IgD-negative memory B cell (primary cell): ENCODE measurements at regions not wholly inside any gene's neighbourhood (a gene's known extent, or its start where the extent isn't known, plus 50 kb on each side); places are given as distances from the start of the nearest gene placed in this dataset.

ENCODE experiments used
- H3K27ac Mint-ChIP-seq, 3 donors: one replicate each; pipeline ENCODE4 v1.8.0; 2020 to 2022; ENCODE audit warnings: mild to moderate bottlenecking in 3 of 3, mixed read lengths in 3 of 3, moderate library complexity in 1 of 3
- H3K27me3 Mint-ChIP-seq: one replicate; pipeline ENCODE4 v1.8.0; 2021; ENCODE audit warnings: mixed read lengths
- H3K36me3 Mint-ChIP-seq: one replicate; pipeline ENCODE4 v1.8.0; 2020; ENCODE audit warnings: mild to moderate bottlenecking, mixed read lengths
- H3K4me1 Mint-ChIP-seq, 3 donors: one replicate each; pipeline ENCODE4 v1.8.0; 2020 to 2022; ENCODE audit warnings: mixed read lengths in 3 of 3, mild to moderate bottlenecking in 1 of 3
- H3K4me3 Mint-ChIP-seq, 4 donors: one replicate each; pipeline ENCODE4 v1.8.0; 2020 to 2022; ENCODE audit warnings: mild to moderate bottlenecking in 4 of 4, mixed read lengths in 4 of 4, moderate library complexity in 3 of 4
- H3K9me3 Mint-ChIP-seq, 3 donors: one replicate each; pipeline ENCODE4 v1.8.0; 2020 to 2021; ENCODE audit warnings: mixed read lengths in 3 of 3, mild to moderate bottlenecking in 1 of 3

- H3K4me1 Mint-ChIP-seq, result no peaks in the 10 kb centered on the region
- H3K27me3 Mint-ChIP-seq, result peaks cover 3% of the 10 kb centered on the region
- no peaks in the 10 kb centered on the region for H3K36me3 Mint-ChIP-seq
- H3K4me3 Mint-ChIP-seq, result no peak overlapping the region
- H3K27ac Mint-ChIP-seq, result no peak overlapping the region
- H3K9me3 Mint-ChIP-seq, result peaks cover 0 to 3% (median 2%) of the 10 kb centered on the region in 3 donors
These were observed 279.5 kb downstream of the DUSP10 start for GRCh38 chr1:221462345-221462744.

GRCh38 chr1:221468546-221468945 lies 273.3 kb downstream of the DUSP10 start:
- Mint-ChIP-seq H3K27ac (no peak overlapping the region), H3K36me3 (no peaks in the 10 kb centered on the region), H3K27me3 (peaks cover 22% of the 10 kb centered on the region), H3K4me3 (no peak overlapping the region), H3K4me1 (no peaks in the 10 kb centered on the region), H3K9me3 (peaks cover 2 to 13% (median 8%) of the 10 kb centered on the region in 3 donors)

GRCh38 chr1:221469476-221469875 lies 272.4 kb downstream of the DUSP10 start:
- Mint-ChIP-seq H3K27me3 (peaks cover 22% of the 10 kb centered on the region), H3K9me3 (peaks cover 2 to 13% (median 8%) of the 10 kb centered on the region in 3 donors), H3K27ac (no peak overlapping the region)

GRCh38 chr1:221470000-221470698 lies 271.7 kb downstream of the DUSP10 start:
- Mint-ChIP-seq H3K27me3 (peaks cover 22% of the 10 kb centered on the region), H3K4me3 (no peak overlapping the region), H3K4me1 (no peaks in the 10 kb centered on the region), H3K36me3 (no peaks in the 10 kb centered on the region), H3K9me3 (peaks cover 2 to 13% (median 8%) of the 10 kb centered on the region in 3 donors), H3K27ac (no peak overlapping the region)

More at GRCh38 chr1:221469476-221469875, 272.4 kb downstream of the DUSP10 start:
- Mint-ChIP-seq H3K4me3 (no peak overlapping the region), H3K36me3 (no peaks in the 10 kb centered on the region), H3K4me1 (no peaks in the 10 kb centered on the region)

GRCh38 chr1:221473411-221473810 lies 268.5 kb downstream of the DUSP10 start:
- peaks cover 0 to 3% (median 0%) of the 10 kb centered on the region in 3 donors for H3K9me3 Mint-ChIP-seq
- peaks cover 18% of the 10 kb centered on the region for H3K27me3 Mint-ChIP-seq
- H3K4me1 Mint-ChIP-seq, result no peaks in the 10 kb centered on the region
- no peak overlapping the region for H3K4me3 Mint-ChIP-seq
- no peaks in the 10 kb centered on the region for H3K36me3 Mint-ChIP-seq
- no peak overlapping the region for H3K27ac Mint-ChIP-seq

GRCh38 chr1:221477252-221477651 lies 264.6 kb downstream of the DUSP10 start:
- no peaks in the 10 kb centered on the region for H3K9me3 Mint-ChIP-seq

GRCh38 chr1:221478050-221478949 lies 263.6 kb downstream of the DUSP10 start:
- no peak overlapping the region for H3K27ac Mint-ChIP-seq
- H3K27me3 Mint-ChIP-seq, result peaks cover 6% of the 10 kb centered on the region
- no peaks in the 10 kb centered on the region for H3K9me3 Mint-ChIP-seq
- H3K4me3 Mint-ChIP-seq, result no peak overlapping the region
- no peaks in the 10 kb centered on the region for H3K4me1 Mint-ChIP-seq
- H3K36me3 Mint-ChIP-seq, result peaks cover 2% of the 10 kb centered on the region

More at GRCh38 chr1:221477252-221477651, 264.6 kb downstream of the DUSP10 start:
- H3K4me1 Mint-ChIP-seq, result no peaks in the 10 kb centered on the region
- peaks cover 9% of the 10 kb centered on the region for H3K27me3 Mint-ChIP-seq
- H3K36me3 Mint-ChIP-seq, result peaks cover 2% of the 10 kb centered on the region
- H3K27ac Mint-ChIP-seq, result no peak overlapping the region
- no peak overlapping the region for H3K4me3 Mint-ChIP-seq

GRCh38 chr1:221487781-221488524 lies 253.9 kb downstream of the DUSP10 start:
- Mint-ChIP-seq H3K27me3 (no peaks in the 10 kb centered on the region), H3K4me3 (no peak overlapping the region), H3K4me1 (no peaks in the 10 kb centered on the region), H3K36me3 (no peaks in the 10 kb centered on the region), H3K27ac (no peak overlapping the region), H3K9me3 (peaks cover 0 to 2% (median 0%) of the 10 kb centered on the region in 3 donors)

- H3K4me3 Mint-ChIP-seq, result no peak overlapping the region
These were observed 253.3 kb downstream of the DUSP10 start for GRCh38 chr1:221488550-221488949.

GRCh38 chr1:221494670-221495069 lies 247.2 kb downstream of the DUSP10 start:
- Mint-ChIP-seq H3K36me3 (no peaks in the 10 kb centered on the region), H3K27me3 (no peaks in the 10 kb centered on the region), H3K27ac (no peak overlapping the region), H3K4me1 (no peaks in the 10 kb centered on the region), H3K9me3 (peaks cover 0 to 2% (median 0%) of the 10 kb centered on the region in 3 donors), H3K4me3 (no peak overlapping the region)

More at GRCh38 chr1:221488550-221488949, 253.3 kb downstream of the DUSP10 start:
- H3K27ac Mint-ChIP-seq, result no peak overlapping the region
- no peaks in the 10 kb centered on the region for H3K27me3 Mint-ChIP-seq
- H3K4me1 Mint-ChIP-seq, result no peaks in the 10 kb centered on the region
- peaks cover 0 to 2% (median 0%) of the 10 kb centered on the region in 3 donors for H3K9me3 Mint-ChIP-seq
- H3K36me3 Mint-ChIP-seq, result no peaks in the 10 kb centered on the region

GRCh38 chr1:221497046-221497445 lies 244.8 kb downstream of the DUSP10 start:
- H3K36me3 Mint-ChIP-seq, result no peaks in the 10 kb centered on the region
- H3K9me3 Mint-ChIP-seq, result no peaks in the 10 kb centered on the region
- H3K27ac Mint-ChIP-seq, result no peak overlapping the region
- H3K4me3 Mint-ChIP-seq, result no peak overlapping the region
- peaks cover 3% of the 10 kb centered on the region for H3K27me3 Mint-ChIP-seq
- no peaks in the 10 kb centered on the region for H3K4me1 Mint-ChIP-seq

- Mint-ChIP-seq H3K9me3 (peaks cover 6 to 20% (median 14%) of the 10 kb centered on the region in 3 donors), H3K27me3 (peaks cover 4% of the 10 kb centered on the region), H3K27ac (no peak overlapping the region), H3K36me3 (no peaks in the 10 kb centered on the region), H3K4me1 (no peaks in the 10 kb centered on the region), H3K4me3 (no peak overlapping the region)
These were observed 238.6 kb downstream of the DUSP10 start for GRCh38 chr1:221503268-221503667.

- Mint-ChIP-seq H3K27me3 (peaks cover 2% of the 10 kb centered on the region), H3K36me3 (no peaks in the 10 kb centered on the region), H3K4me3 (no peak overlapping the region), H3K4me1 (peaks cover 6 to 11% (median 10%) of the 10 kb centered on the region in 3 donors), H3K9me3 (peaks cover 4 to 17% (median 11%) of the 10 kb centered on the region in 3 donors), H3K27ac (no peak overlapping the region)
These were observed 232.1 kb downstream of the DUSP10 start for GRCh38 chr1:221509575-221510355.
